Endodermal cell (in vitro differentiated cells): ENCODE measurements at regions not wholly inside any gene's neighbourhood (a gene's known extent, or its start where the extent isn't known, plus 50 kb on each side); places are given as distances from the start of the nearest gene placed in this dataset.

Source experiments
- DNase-seq: peaks from one replicate; pipeline ENCODE4 v3.0.0-alpha.2; 2017
- H3K27ac ChIP-seq: 2 replicates; pipeline ENCODE4 v1.5.1; 2013; ENCODE audit warnings: mild to moderate bottlenecking, low read depth, low read length, moderate library complexity
- H3K27me3 ChIP-seq: 2 replicates; pipeline ENCODE4 v1.6.1; 2013; ENCODE audit warnings: mild to moderate bottlenecking, low read length, moderate library complexity; ENCODE audit not compliant: insufficient read depth, control insufficient read depth, poor library complexity, severe bottlenecking
- H3K36me3 ChIP-seq: 2 replicates; pipeline ENCODE4 v1.7.0; 2013; ENCODE audit warnings: mild to moderate bottlenecking, low read length, moderate library complexity; ENCODE audit not compliant: control insufficient read depth, insufficient read depth
- H3K4me1 ChIP-seq: one replicate; pipeline ENCODE4 v1.7.0; 2013; ENCODE audit warnings: low read length; ENCODE audit not compliant: control insufficient read depth, insufficient read depth
- H3K4me3 ChIP-seq: 2 replicates; pipeline ENCODE4 v1.5.1; 2013; ENCODE audit warnings: mild to moderate bottlenecking, low read length, moderate library complexity
- H3K9ac ChIP-seq: 2 replicates; pipeline ENCODE4 v1.6.1; 2013; ENCODE audit warnings: mild to moderate bottlenecking, low read length, moderate library complexity; ENCODE audit not compliant: poor library complexity, severe bottlenecking; ENCODE audit errors: extremely low read depth
- H3K9me3 ChIP-seq: 2 replicates; pipeline ENCODE4 v1.6.1; 2013; ENCODE audit warnings: mild to moderate bottlenecking, low read length, moderate library complexity; ENCODE audit not compliant: control insufficient read depth
- H3K27ac Mint-ChIP-seq: 2 replicates; pipeline ENCODE4 v1.8.0; 2020; ENCODE audit warnings: mixed read lengths
- H3K27me3 Mint-ChIP-seq: 2 replicates; pipeline ENCODE4 v1.8.0; 2021; ENCODE audit warnings: mild to moderate bottlenecking, mixed read lengths; ENCODE audit not compliant: insufficient read depth
- H3K36me3 Mint-ChIP-seq: 2 replicates; pipeline ENCODE4 v1.8.0; 2020; ENCODE audit warnings: low read depth, mixed read lengths
- H3K4me1 Mint-ChIP-seq: 2 replicates; pipeline ENCODE4 v1.8.0; 2020; ENCODE audit warnings: mixed read lengths
- H3K4me3 Mint-ChIP-seq: 2 replicates; pipeline ENCODE4 v1.8.0; 2020; ENCODE audit warnings: mild to moderate bottlenecking, moderate library complexity, mixed read lengths
- H3K9me3 Mint-ChIP-seq: 2 replicates; pipeline ENCODE4 v1.8.0; 2020; ENCODE audit warnings: mild to moderate bottlenecking, mixed read lengths
- WGBS, 2 experiments: methylation state at CpG; one replicate each; pipeline versions ENCODE4 v1.1.5 to v1.1.7; 2013; ENCODE audit warnings: missing lambda C conversion rate in 2 of 2, mixed read lengths in 1 of 2; ENCODE audit not compliant: insufficient coverage in 1 of 2, insufficient read length in 1 of 2; 5-methylcytosine and 5-hydroxymethylcytosine counted together
- TF ChIP-seq, protein P1 (sequence below): fragments of 200-600 bp; sonication (generic); conservative IDR thresholded peaks from 2 replicates; pipeline ENCODE4 v1.5.0; 2021; ENCODE audit warnings: antibody characterized with exemption, mild to moderate bottlenecking

GRCh38 chr2:36088716-36089328 lies 266.8 kb upstream of the CRIM1 start:
- Mint-ChIP-seq H3K9me3 (peaks cover 28% of the 10 kb centered on the region), H3K4me1 (no peaks in the 10 kb centered on the region), H3K36me3 (peaks cover 7% of the 10 kb centered on the region), H3K27ac (no peak overlapping the region), H3K4me3 (no peak overlapping the region), H3K27me3 (no peaks in the 10 kb centered on the region)
- 62 to 85% methylated on average over 2 to 4 of the region's 4 CpGs for WGBS, 2 experiments
- no peaks in the 10 kb centered on the region for H3K9me3 ChIP-seq
- H3K36me3 ChIP-seq = no peaks in the 10 kb centered on the region
- H3K27me3 ChIP-seq = no peaks in the 10 kb centered on the region
- no peak overlapping the region for H3K4me3 ChIP-seq
- peak; percentile 68 for DNase-seq
- no peaks in the 10 kb centered on the region for H3K4me1 ChIP-seq
- no peak overlapping the region for H3K9ac ChIP-seq
- TF ChIP-seq, protein P1, sequence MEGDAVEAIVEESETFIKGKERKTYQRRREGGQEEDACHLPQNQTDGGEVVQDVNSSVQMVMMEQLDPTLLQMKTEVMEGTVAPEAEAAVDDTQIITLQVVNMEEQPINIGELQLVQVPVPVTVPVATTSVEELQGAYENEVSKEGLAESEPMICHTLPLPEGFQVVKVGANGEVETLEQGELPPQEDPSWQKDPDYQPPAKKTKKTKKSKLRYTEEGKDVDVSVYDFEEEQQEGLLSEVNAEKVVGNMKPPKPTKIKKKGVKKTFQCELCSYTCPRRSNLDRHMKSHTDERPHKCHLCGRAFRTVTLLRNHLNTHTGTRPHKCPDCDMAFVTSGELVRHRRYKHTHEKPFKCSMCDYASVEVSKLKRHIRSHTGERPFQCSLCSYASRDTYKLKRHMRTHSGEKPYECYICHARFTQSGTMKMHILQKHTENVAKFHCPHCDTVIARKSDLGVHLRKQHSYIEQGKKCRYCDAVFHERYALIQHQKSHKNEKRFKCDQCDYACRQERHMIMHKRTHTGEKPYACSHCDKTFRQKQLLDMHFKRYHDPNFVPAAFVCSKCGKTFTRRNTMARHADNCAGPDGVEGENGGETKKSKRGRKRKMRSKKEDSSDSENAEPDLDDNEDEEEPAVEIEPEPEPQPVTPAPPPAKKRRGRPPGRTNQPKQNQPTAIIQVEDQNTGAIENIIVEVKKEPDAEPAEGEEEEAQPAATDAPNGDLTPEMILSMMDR = peak; percentile 50
- no peak overlapping the region for H3K27ac ChIP-seq

DNA sequence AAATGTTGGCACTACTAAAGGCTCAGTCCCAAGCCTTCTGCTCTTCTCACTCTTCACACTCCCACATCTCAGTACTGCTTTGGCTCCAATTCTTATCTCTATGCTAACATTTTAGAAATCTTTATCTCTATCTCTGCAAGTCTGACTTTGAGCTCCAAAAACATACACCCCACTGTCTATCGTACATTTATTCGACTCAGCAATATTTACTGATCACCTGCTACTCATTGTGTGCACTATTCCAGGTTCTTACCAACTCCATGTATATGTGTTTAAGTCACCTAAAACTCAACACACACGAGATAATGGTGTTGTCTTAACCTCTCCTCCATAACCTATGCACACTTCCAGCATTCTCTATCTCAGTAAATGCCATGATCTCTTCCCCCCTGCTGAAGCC lies 268.2 kb upstream of the CRIM1 start:
- H3K27ac ChIP-seq = no peak overlapping the region
- no peak overlapping the region for H3K9ac ChIP-seq
- no peak overlapping the region for H3K4me3 ChIP-seq
- Mint-ChIP-seq H3K9me3 (peaks cover 14% of the 10 kb centered on the region), H3K27ac (no peak overlapping the region), H3K4me3 (no peak overlapping the region), H3K36me3 (peaks cover 4% of the 10 kb centered on the region), H3K27me3 (no peaks in the 10 kb centered on the region), H3K4me1 (no peaks in the 10 kb centered on the region)
- H3K9me3 ChIP-seq = no peaks in the 10 kb centered on the region
- WGBS, 2 experiments = 89% methylated on average over 3 of the region's 3 CpGs
- H3K27me3 ChIP-seq = no peaks in the 10 kb centered on the region
- H3K36me3 ChIP-seq = no peaks in the 10 kb centered on the region
- H3K4me1 ChIP-seq = no peaks in the 10 kb centered on the region
- no peak for DNase-seq
- TF ChIP-seq, protein P1 = no peak

GRCh38 chr2:36079793-36080192 lies 275.8 kb upstream of the CRIM1 start:
- no peaks in the 10 kb centered on the region for H3K9me3 ChIP-seq
- Mint-ChIP-seq H3K9me3 (no peaks in the 10 kb centered on the region), H3K36me3 (no peaks in the 10 kb centered on the region), H3K4me1 (no peaks in the 10 kb centered on the region), H3K27ac (no peak overlapping the region), H3K27me3 (no peaks in the 10 kb centered on the region), H3K4me3 (no peak overlapping the region)
- H3K4me3 ChIP-seq = no peak overlapping the region
- no peak overlapping the region for H3K9ac ChIP-seq
- 78 to 95% methylated on average over 1 of the region's 1 CpG for WGBS, 2 experiments
- no peaks in the 10 kb centered on the region for H3K27me3 ChIP-seq
- no peak overlapping the region for H3K27ac ChIP-seq
- no peaks in the 10 kb centered on the region for H3K4me1 ChIP-seq
- TF ChIP-seq, protein P1 = no peak
- DNase-seq = no peak
- H3K36me3 ChIP-seq = no peaks in the 10 kb centered on the region
